B cell (primary cell): ENCODE measurements at regions not wholly inside any gene's neighbourhood (a gene's known extent, or its start where the extent isn't known, plus 50 kb on each side); places are given as distances from the start of the nearest gene placed in this dataset.

Experiments
- CTCF ChIP-seq: fragments of 200-600 bp; IDR thresholded peaks from one replicate; pipeline ENCODE4 v1.8.0; 2022; ENCODE audit warnings: antibody characterized with exemption, mild to moderate bottlenecking
- EZH2 ChIP-seq: IDR thresholded peaks from 2 replicates; pipeline ENCODE4 v1.6.1; 2012; ENCODE audit warnings: borderline replicate concordance, low read depth, mild to moderate bottlenecking, moderate library complexity, low read length; ENCODE audit not compliant: insufficient read depth, poor library complexity, severe bottlenecking

- TF ChIP-seq CTCF, result no peak
- no peak for TF ChIP-seq EZH2
Measured at GRCh38 chrY:17044723-17045122, 835.3 kb downstream of the CDY2B start.
